ENCODE measurements at regions not wholly inside any gene's neighbourhood (a gene's known extent, or its start where the extent isn't known, plus 50 kb on each side); places are given as distances from the start of the nearest gene placed in this dataset.

- no peak for DNase-seq
- no peaks in the 10 kb centered on the region for H3K27me3 ChIP-seq
- H3K4me3 ChIP-seq = no peak overlapping the region
- H3K27ac ChIP-seq = no peak overlapping the region
- H3K36me3 ChIP-seq = no peaks in the 10 kb centered on the region
- peaks cover 0 to 3% (median 0%) of the 10 kb centered on the region in 4 donors for H3K4me1 ChIP-seq
- no peaks in the 10 kb centered on the region for H3K9me3 ChIP-seq
- TF ChIP-seq CTCF (IDR thresholded peaks at IDR 0.05) (no peak), POLR2A (IDR thresholded peaks at IDR 0.05) (no peak)
These were observed 73.2 kb upstream of the PSMA6 start for GRCh38 chr14:35218963-35219362.

- no peak for TF ChIP-seq CTCF (IDR thresholded peaks at IDR 0.05)
- no peak for TF ChIP-seq POLR2A (IDR thresholded peaks at IDR 0.05)
- H3K4me3 ChIP-seq = no peak overlapping the region
These were observed 72.0 kb upstream of the PSMA6 start for GRCh38 chr14:35220027-35220676.

GRCh38 chr14:35220920-35221319 lies 71.3 kb upstream of the PSMA6 start:
- no peak overlapping the region for H3K4me3 ChIP-seq
- no peaks in the 10 kb centered on the region for H3K4me1 ChIP-seq
- TF ChIP-seq POLR2A (IDR thresholded peaks at IDR 0.05) (no peak), CTCF (IDR thresholded peaks at IDR 0.05) (no peak)
- DNase-seq = no peak
- H3K27me3 ChIP-seq = no peaks in the 10 kb centered on the region
- H3K9me3 ChIP-seq = no peaks in the 10 kb centered on the region
- no peak overlapping the region for H3K27ac ChIP-seq
- no peaks in the 10 kb centered on the region for H3K36me3 ChIP-seq

More at GRCh38 chr14:35220027-35220676, 72.0 kb upstream of the PSMA6 start:
- DNase-seq = no peak
- Histone ChIP-seq H3K36me3 (no peaks in the 10 kb centered on the region), H3K9me3 (no peaks in the 10 kb centered on the region), H3K4me1 (no peaks in the 10 kb centered on the region), H3K27me3 (no peaks in the 10 kb centered on the region), H3K27ac (no peak overlapping the region)

- Histone ChIP-seq H3K27me3 (no peaks in the 10 kb centered on the region), H3K36me3 (no peaks in the 10 kb centered on the region), H3K4me1 (no peaks in the 10 kb centered on the region), H3K4me3 (no peak overlapping the region), H3K9me3 (no peaks in the 10 kb centered on the region), H3K27ac (no peak overlapping the region)
- no peak for TF ChIP-seq CTCF (IDR thresholded peaks at IDR 0.05)
- DNase-seq = no peak
These were observed 70.7 kb upstream of the PSMA6 start for GRCh38 chr14:35221462-35221861.

- no peaks in the 10 kb centered on the region for H3K9me3 ChIP-seq
- no peak for DNase-seq
- no peaks in the 10 kb centered on the region for H3K36me3 ChIP-seq
- no peaks in the 10 kb centered on the region for H3K27me3 ChIP-seq
- no peak overlapping the region for H3K4me3 ChIP-seq
- TF ChIP-seq CTCF (IDR thresholded peaks at IDR 0.05) (no peak), POLR2A (IDR thresholded peaks at IDR 0.05) (no peak)
- no peaks in the 10 kb centered on the region for H3K4me1 ChIP-seq
- no peak overlapping the region for H3K27ac ChIP-seq
These were observed 69.9 kb upstream of the PSMA6 start for GRCh38 chr14:35222324-35222723.

Data from Peyer's patch (tissue), 4 donors.